ENCODE measurements at regions not wholly inside any gene's neighbourhood (a gene's known extent, or its start where the extent isn't known, plus 50 kb on each side); places are given as distances from the start of the nearest gene placed in this dataset.

GRCh38 chr4:55762819-55763218, 56.8 kb upstream of the EXOC1L start:
- Histone ChIP-seq H3K27me3 (ENCODE audit: control insufficient read depth, insufficient read depth, low read length) (no peaks in the 10 kb centered on the region), H3K4me1 (ENCODE audit: control insufficient read depth in 2 of 3, insufficient read depth in 2 of 3, low read depth in 1 of 3, low read length in 3 of 3) (peaks cover 0 to 3% (median 0%) of the 10 kb centered on the region in 3 donors), H3K27ac (ENCODE audit: low read depth in 2 of 2, low read length in 2 of 2) (no peak overlapping the region), H3K9ac (ENCODE audit: low read length in 3 of 3) (no peak overlapping the region), H3K4me3 (ENCODE audit: low read length in 3 of 3) (no peak overlapping the region), H3K9me3 (ENCODE audit: control insufficient read depth in 2 of 3, insufficient read depth in 1 of 3, low read length in 3 of 3) (no peaks in the 10 kb centered on the region), H3K36me3 (ENCODE audit: control insufficient read depth in 2 of 3, insufficient read depth in 3 of 3, low read length in 3 of 3) (no peaks in the 10 kb centered on the region)
- FAIRE-seq (no peak), DNase-seq (peak in 2 of 5 donors; percentile 38 to 52)
- intact Hi-C loops (cut with DNase I) = no loop called here
- TF ChIP-seq CTCF (IDR thresholded peaks at IDR 0.05; ENCODE audit: borderline replicate concordance, extremely low read depth, insufficient read depth) = no peak

- Histone ChIP-seq H3K9me3 (ENCODE audit: control insufficient read depth in 2 of 3, insufficient read depth in 1 of 3, low read length in 3 of 3) (no peaks in the 10 kb centered on the region), H3K27ac (ENCODE audit: low read depth in 2 of 2, low read length in 2 of 2) (no peak overlapping the region), H3K36me3 (ENCODE audit: control insufficient read depth in 2 of 3, insufficient read depth in 3 of 3, low read length in 3 of 3) (no peaks in the 10 kb centered on the region), H3K4me3 (ENCODE audit: low read length in 3 of 3) (no peak overlapping the region), H3K27me3 (ENCODE audit: control insufficient read depth, insufficient read depth, low read length) (no peaks in the 10 kb centered on the region), H3K9ac (ENCODE audit: low read length in 3 of 3) (no peak overlapping the region), H3K4me1 (ENCODE audit: control insufficient read depth in 2 of 3, insufficient read depth in 2 of 3, low read depth in 1 of 3, low read length in 3 of 3) (no peaks in the 10 kb centered on the region)
- no peak for TF ChIP-seq CTCF (IDR thresholded peaks at IDR 0.05; ENCODE audit: borderline replicate concordance, extremely low read depth, insufficient read depth)
- DNase-seq (no peak), FAIRE-seq (no peak)
- intact Hi-C loops (cut with DNase I) = no loop called here
These were observed 55.6 kb upstream of the EXOC1L start for GRCh38 chr4:55763996-55764395.

GRCh38 chr4:55765070-55765469, 54.5 kb upstream of the EXOC1L start:
- Histone ChIP-seq H3K4me1 (ENCODE audit: control insufficient read depth in 2 of 3, insufficient read depth in 2 of 3, low read depth in 1 of 3, low read length in 3 of 3) (no peaks in the 10 kb centered on the region), H3K9me3 (ENCODE audit: control insufficient read depth in 2 of 3, insufficient read depth in 1 of 3, low read length in 3 of 3) (no peaks in the 10 kb centered on the region), H3K27ac (ENCODE audit: low read depth in 2 of 2, low read length in 2 of 2) (no peak overlapping the region), H3K36me3 (ENCODE audit: control insufficient read depth in 2 of 3, insufficient read depth in 3 of 3, low read length in 3 of 3) (no peaks in the 10 kb centered on the region), H3K4me3 (ENCODE audit: low read length in 3 of 3) (no peak overlapping the region), H3K9ac (ENCODE audit: low read length in 3 of 3) (no peak overlapping the region), H3K27me3 (ENCODE audit: control insufficient read depth, insufficient read depth, low read length) (no peaks in the 10 kb centered on the region)
- intact Hi-C loops (cut with DNase I) = no loop called here
- DNase-seq = no peak
- FAIRE-seq = no peak
- no peak for TF ChIP-seq CTCF (IDR thresholded peaks at IDR 0.05; ENCODE audit: borderline replicate concordance, extremely low read depth, insufficient read depth)

GRCh38 chr4:55768291-55768690, 51.3 kb upstream of the EXOC1L start:
- Histone ChIP-seq H3K9me3 (ENCODE audit: control insufficient read depth in 2 of 3, insufficient read depth in 1 of 3, low read length in 3 of 3) (no peaks in the 10 kb centered on the region), H3K9ac (ENCODE audit: low read length in 3 of 3) (no peak overlapping the region), H3K27me3 (ENCODE audit: control insufficient read depth, insufficient read depth, low read length) (no peaks in the 10 kb centered on the region), H3K27ac (ENCODE audit: low read depth in 2 of 2, low read length in 2 of 2) (no peak overlapping the region), H3K4me3 (ENCODE audit: low read length in 3 of 3) (no peak overlapping the region), H3K36me3 (ENCODE audit: control insufficient read depth in 2 of 3, insufficient read depth in 3 of 3, low read length in 3 of 3) (no peaks in the 10 kb centered on the region), H3K4me1 (ENCODE audit: control insufficient read depth in 2 of 3, insufficient read depth in 2 of 3, low read depth in 1 of 3, low read length in 3 of 3) (no peaks in the 10 kb centered on the region)
- no peak for TF ChIP-seq CTCF (IDR thresholded peaks at IDR 0.05; ENCODE audit: borderline replicate concordance, extremely low read depth, insufficient read depth)
- DNase-seq = no peak
- FAIRE-seq = no peak
- intact Hi-C loops (cut with DNase I) = no loop called here

All from kidney (tissue), 13 donors.